Medulla oblongata (tissue), 1 donor: ENCODE measurements at regions not wholly inside any gene's neighbourhood (a gene's known extent, or its start where the extent isn't known, plus 50 kb on each side); places are given as distances from the start of the nearest gene placed in this dataset.

Experiments
- DNase-seq: peaks from one replicate; pipeline ENCODE4 v3.0.0-alpha.2; 2015; ENCODE audit errors: extremely low spot score

- no peak for DNase-seq
These were observed 405.2 kb downstream of the NR2F2 start for GRCh38 chr15:96735632-96736240.

DNA sequence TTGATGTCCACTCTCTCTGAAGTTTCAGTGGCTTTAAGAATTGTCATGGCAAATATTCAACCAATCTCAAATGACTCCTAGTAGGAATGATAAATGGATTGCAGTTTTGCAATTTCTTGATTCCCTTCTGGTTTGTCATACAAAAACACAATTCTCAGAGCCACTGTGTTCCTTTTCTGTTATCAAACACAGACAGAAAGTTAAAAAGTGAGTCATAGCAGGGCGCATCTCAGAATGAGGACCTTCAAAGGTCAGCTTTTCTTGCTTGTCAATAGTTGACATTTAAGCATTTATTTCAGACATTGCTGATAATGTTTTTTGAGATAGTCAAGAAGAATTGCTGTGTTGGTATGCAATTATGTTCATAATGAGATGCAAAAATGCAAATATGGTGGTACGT lies 405.9 kb downstream of the NR2F2 start:
- no peak for DNase-seq

DNA sequence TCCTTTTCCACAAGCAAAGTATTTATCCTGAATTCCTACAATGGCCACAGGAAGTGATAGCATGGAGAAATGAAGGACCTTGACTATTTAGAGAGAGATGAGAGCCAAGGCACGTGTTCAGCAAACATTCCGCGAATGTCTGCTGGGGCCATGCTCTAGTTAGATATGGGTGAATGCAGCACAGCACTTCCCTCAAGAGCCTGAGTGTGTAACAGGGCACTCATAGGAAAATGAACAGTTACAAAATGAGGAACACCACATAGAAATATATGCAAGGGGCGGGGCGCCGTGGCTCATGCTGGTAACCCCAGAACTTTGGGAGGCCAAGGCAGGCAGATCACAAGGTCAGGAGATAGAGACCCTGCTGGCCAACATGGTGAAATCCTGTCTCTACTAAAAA lies 406.9 kb downstream of the NR2F2 start:
- no peak for DNase-seq

- DNase-seq = no peak
These were observed 416.2 kb downstream of the NR2F2 start for GRCh38 chr15:96746665-96747064.

- no peak for DNase-seq
These were observed 416.8 kb downstream of the NR2F2 start for GRCh38 chr15:96747291-96747690.

GRCh38 chr15:96750361-96750760 lies 419.9 kb downstream of the NR2F2 start:
- no peak for DNase-seq

DNA sequence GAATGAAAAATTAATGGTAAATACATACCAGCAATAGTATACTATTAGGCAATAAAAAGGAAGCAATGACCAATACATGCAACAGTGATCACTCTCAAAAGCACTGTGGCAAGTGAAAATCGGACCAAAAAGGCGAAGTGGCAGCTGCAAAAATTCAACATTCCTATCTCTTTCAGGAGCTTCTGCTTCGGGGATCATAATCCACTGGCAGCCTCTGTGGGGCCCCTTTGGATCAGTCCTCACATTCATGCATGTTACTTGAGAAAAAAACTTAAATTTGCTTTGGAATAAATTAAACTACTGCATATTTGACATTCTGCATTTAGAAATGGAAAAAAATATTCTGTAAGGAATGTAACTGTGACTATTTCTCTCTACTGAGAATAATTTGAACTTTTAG lies 425.6 kb downstream of the NR2F2 start:
- no peak for DNase-seq

GRCh38 chr15:96756656-96757055 lies 426.2 kb downstream of the NR2F2 start:
- DNase-seq = no peak

GRCh38 chr15:96762566-96762965 lies 432.1 kb downstream of the NR2F2 start:
- no peak for DNase-seq

GRCh38 chr15:96764501-96764900 lies 434.0 kb downstream of the NR2F2 start:
- DNase-seq = no peak

DNA sequence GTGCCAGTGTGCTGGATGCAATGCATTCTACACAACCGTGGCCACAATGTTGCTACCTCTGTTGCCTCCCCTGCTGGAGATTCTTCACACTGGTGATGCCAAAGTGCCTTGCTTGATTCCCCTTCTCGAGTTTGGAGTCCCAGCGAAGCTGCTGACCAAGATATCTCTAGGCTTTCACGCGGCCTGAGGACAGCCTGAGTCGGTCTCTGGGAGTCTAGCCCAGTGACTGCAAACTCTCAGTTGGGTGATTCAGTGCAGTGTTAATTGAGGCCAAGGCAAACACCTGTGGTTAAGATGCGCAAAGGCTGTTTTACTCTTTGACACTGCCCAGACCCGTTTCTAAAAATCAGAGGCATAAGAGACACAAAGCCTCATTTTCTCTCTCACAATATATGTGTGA lies 434.4 kb downstream of the NR2F2 start:
- DNase-seq = no peak

DNA sequence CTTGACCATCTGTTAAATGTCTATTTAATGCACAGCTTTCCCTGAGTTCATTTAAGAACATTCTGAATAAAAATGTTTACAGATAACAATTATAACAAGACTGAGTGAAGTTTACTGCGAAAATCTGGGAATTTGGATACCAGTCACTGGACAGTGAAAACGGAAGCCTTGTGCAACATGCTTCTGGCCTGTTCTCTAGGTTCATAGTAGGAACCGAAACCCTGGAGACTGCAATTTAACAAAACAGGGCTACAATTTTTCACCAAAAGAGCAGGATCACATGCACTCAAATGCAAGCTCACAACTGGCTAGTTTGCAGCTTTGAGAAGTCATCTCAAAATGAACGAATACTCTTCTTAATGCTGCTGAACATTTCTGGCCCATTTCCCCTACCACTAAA lies 435.9 kb downstream of the NR2F2 start:
- DNase-seq = peak; percentile 3

GRCh38 chr15:96767703-96768434 lies 437.4 kb downstream of the NR2F2 start:
- DNase-seq = no peak

DNA sequence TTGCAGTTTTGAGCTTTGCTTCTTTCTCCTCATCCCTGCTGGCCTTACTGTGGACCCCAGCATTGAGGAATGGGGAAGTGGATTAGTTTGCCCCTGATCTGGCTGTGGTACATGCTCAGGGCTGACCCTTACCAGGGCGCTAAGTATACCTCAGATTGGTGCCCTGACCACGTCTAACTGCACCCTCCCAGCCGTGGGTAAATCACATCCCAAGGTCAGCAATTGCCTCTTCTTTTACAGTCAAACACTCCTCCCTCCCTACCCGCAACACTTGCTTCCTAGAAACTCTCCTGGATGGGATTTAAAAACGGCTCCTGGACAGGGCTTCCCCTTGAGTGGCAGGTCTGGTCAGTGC lies 437.9 kb downstream of the NR2F2 start:
- no peak for DNase-seq

DNA sequence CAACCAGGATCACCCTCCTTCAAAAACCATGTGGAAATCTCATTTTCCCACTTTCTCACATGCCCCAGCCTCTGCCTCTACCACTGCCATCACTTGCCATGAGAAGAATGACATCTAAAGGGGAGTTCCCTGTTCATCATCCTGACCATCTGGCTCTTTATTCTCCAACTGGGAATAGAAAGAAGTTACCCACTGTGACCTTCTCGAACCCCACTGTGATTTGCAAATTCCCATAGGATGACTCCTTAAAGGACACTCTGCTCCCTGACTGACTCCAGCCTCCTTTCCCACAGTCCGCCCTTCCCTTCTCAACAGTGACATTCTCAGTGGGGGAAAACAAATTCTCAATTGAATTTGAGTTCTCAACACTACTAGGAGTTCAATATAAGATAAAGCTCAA lies 440.5 kb downstream of the NR2F2 start:
- DNase-seq = no peak

DNA sequence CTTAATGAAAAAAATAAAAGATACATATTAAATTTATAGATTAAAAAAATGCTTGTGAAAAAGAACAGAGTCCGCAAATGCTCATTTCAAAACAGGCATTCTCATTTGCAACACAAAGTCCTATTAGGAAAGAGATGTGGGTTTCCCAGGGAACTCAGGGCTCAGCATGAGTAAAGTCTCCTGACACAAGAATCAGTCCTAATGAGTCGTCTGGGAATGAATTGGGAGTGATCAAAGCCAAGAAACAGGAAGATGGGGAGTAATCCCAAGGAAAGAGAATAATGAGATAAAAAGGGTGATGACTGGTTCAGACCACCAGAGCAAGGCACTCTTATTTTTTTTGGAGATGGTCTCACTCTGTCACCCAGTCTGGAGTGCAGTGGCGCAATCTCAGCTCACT lies 443.7 kb downstream of the NR2F2 start:
- DNase-seq = no peak

DNA sequence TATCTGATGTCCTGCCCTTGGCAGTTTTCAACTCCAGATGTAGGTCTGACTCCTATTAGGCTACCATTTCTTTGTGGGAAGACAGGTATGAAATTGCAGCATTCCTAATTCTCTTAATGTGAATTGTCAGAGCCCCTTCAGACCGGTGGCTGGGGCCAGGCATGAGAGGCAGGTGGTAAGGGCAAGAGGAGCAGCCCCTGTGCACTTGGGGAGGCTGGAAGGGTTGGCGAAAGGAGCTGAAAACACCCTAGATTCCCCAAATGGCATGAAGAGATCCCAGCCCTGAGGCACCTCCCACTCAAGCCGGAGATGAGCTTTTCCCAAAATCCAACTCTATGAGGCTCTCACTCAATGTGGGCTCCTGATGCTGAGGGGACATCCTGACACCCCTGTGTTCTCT lies 453.2 kb downstream of the NR2F2 start:
- no peak for DNase-seq

DNA sequence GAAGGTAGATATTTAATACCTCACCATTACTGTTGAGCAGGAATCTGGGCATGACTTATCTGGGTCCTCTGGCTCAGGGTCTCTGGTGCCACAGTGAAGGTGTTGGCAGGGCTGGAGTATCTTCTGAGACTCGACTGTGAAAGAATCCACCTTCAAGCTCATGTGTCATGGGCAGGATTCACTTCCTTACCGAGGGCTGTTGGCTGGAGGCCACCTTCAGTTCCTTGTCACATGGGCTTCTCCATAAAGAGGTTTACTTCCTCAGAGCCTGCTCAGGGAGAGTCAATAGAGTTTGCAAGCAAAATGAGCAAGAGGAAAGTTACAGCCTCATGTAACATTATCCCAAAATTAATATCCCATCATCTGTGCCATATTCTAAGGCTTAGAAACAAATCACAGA lies 459.5 kb downstream of the NR2F2 start:
- peak; percentile 5 for DNase-seq

DNA sequence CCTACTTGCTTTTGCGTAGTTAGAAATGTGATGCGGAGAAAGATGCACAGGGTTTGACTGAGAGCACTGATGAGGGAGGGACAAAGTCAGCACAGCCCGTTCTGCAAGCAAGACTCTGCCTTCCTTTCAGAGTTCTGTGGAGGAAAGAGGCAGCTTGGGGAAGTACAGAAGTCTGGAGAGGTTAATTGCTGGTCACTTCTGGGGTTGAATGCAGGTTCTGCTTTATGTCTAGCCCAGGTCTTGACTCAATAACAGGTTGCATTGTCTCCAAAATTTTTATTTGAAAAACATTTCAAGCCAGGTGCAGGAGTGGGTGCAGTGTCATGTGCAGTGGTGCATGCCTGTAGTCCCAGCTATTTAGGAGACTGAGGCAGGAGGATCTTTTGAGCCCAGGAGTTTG lies 461.7 kb downstream of the NR2F2 start:
- DNase-seq = no peak

DNA sequence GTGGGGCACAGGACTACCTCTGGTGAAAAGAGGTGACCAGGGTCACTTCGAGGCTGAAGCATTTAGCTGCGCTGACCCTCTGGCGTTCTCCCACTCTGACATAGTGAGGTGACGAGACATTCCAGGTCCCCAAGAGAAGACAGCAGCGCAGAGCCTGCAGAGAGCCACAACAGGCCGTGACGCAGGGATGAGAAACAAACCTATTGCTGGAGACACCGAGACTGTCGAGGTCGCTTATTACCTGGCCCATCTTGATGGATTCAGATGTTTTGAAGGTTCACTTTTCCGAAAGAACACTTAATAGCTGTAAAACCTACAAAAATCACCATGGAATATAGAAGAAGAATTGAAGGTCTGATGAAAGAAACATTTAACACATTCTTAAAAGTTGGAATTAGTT lies 466.3 kb downstream of the NR2F2 start:
- no peak for DNase-seq

DNA sequence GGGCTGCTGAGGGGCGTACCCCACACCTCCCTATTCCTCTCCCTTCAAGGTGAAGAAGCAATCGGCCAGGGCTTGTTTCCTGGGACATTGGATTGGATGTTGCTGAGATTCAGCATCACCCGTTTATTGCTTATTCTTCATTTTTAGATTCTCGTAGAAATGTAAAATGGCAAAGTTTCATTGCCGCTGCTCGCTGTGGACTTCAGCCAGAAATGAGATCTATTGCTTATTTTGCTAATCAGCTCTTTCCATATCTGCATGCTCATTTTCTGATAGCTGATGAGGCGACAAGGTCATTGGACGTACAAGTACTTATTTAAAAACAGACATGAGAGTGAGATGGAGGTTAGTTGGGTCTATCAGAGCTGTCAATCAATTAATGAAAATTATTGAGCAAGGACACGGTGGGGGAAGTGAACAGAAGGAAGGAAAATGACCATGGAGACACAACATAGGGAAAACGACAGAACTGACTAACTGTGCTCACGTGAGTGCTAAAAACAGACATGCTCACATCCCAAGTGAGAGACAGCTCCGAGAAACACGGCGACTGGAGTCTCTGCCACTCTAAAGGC lies 471.2 kb downstream of the NR2F2 start:
- no peak for DNase-seq

DNA sequence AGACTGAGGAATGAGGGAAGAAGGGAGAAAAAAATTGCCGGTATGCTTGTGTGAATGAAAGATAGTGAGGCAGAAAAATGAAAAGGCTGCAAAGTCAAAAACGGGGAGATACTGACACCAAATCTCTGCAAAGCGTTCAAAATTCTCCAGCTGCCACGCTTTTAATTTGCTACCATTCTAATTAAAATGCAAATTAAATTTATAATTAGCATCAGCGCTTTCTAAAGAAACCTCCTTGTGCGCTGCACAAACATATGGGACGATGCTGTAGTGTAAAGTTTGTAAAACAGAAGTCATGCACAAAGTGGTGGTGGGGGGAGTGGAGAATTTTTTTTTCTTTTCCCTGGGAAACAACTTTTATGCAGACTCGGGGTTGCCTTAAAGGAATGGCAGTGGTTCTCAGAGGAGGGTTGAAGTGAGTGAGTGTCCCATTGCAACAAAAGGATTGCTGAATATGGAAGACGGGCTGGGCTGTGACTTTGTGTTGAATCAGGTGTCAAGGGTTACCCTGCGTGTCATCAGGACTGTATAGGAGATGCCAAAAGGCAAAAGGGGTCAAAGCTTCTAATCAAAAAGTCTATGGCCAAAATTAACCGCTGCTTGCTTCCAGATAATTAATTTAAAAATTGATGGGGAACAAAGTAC lies 472.2 kb downstream of the NR2F2 start:
- no peak for DNase-seq

GRCh38 chr15:96804754-96805153 lies 474.3 kb downstream of the NR2F2 start:
- DNase-seq = no peak
